GM18520 (cell line): ENCODE measurements at regions not wholly inside any gene's neighbourhood (a gene's known extent, or its start where the extent isn't known, plus 50 kb on each side); places are given as distances from the start of the nearest gene placed in this dataset.
A peak's percentile ranks its signal among the peaks of the same experiment; 100 is the strongest.
"Not testable (repeated sequence)": the region's sequence is repeated elsewhere in the genome, so short reads cannot be mapped to it uniquely, and the experiment has no call there.

Source experiments
- ATAC-seq: cut with Tn5 transposase; IDR thresholded peaks from one replicate; pipeline ENCODE4 v1.9.1; 2021; ENCODE audit not compliant: unreplicated experiment

DNA sequence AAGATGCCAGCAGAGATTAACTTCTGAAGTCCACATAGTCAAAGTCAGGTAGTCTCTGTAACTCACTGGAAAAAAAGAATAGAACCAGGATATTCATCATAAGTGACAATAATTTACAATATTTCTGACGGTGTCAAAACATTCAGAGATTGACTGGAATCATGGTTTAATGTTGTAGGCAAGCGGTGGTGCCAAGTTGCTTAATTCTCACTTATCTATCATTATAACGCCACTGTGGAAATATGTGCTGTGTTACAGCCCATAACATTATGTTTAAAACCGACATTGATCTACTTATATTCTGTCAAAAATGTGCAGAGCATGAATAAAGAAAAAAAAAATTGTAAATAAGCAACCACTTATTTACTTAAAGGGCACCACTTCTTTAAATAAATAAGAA, 801.7 kb downstream of the DIPK2A start:
- no peak for ATAC-seq

DNA sequence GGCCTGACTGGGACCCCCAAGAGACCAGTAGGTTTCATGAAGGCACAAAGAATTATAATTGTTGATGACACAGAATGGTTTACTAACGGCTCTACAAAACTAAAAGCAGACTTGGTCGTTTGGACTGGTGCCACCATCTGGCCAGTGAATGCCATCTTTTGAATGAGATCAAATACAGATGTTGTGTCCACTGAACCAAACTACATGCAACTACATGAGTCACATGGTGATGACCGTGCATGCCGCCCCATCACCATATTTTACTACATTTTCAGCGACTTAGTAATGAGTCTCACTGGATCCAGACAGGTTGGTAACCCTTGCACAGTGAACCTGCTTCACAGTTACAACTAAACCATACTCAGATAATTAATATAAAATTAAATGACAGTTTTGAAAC, 803.3 kb downstream of the DIPK2A start:
- no peak for ATAC-seq

DNA sequence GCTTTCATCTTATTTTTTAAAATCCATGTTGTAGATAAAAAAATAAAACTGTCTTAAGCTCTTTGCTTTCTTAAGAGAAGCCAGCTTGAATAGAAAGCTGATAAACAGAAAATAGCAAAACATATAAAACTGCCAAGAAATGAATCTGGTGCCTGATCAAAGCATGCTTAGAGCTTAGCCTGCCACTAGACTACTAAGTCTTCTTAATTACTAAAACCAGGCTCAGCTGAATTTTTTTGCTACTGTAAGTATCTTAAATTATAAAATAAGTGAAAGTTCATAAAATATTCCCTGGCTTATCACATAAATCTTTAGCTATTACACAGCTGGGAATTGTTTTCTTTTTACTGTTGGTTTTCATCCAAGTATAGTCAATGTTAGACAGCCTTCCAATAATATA, 803.9 kb downstream of the DIPK2A start:
- no peak for ATAC-seq

DNA sequence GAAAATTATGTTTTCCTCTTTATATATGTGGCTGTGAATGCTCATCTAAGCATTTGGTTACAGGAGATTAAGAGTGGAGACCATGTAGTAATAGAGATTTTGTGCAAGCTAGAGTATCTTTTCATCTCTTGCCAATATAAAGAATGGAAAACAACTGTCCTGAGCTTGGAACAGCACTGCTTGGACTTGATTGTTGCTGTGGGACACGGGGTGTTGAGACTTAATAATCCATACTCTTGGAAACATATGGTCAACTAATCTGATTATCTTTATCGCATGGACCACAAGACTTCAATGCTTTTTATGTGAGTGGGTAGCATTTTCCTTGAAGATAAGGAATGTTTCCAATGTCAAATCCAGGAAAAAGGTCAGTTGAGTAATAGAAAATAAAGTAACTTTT, 806.3 kb downstream of the DIPK2A start:
- ATAC-seq, result no peak

DNA sequence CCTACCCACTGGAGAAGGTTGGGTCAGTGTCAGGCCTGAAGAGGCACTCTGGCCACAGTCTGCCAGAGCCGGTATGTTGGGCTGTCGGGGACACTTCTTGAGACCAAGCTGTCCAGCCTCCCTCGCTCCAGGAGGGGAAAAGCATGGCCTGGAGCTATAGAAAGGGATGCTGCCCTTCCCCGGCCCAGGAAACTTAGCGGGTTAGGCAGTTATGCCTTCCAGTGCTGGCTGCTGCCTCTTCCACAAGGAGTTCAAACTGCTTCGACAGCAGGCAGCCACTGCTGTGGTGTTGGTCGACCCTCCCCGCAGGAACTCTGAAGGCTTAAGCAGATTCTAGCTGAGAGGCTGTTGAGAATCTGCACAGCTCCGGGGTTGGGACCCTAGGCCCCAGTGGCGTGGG, 819.4 kb downstream of the DIPK2A start:
- no peak for ATAC-seq

DNA sequence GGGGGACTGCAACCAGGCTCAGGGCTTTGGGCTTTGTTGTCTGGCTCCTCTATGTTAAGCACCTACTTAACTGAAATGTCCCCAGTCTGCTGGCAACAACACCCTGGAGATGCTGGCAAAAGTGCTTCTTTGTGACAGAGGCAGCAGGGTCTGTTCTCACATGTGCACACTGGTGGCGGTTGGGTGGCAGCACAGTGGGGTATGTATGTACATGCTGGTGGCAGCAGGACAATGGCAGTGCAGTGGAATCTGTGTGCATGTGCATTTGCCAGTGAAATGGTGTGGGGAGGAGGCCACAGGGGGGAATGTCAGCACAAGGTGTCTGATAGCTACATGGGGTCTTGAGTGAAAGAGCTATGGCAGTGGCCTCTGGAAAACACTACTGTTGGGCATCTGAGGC, 830.3 kb downstream of the DIPK2A start:
- ATAC-seq, result no peak

DNA sequence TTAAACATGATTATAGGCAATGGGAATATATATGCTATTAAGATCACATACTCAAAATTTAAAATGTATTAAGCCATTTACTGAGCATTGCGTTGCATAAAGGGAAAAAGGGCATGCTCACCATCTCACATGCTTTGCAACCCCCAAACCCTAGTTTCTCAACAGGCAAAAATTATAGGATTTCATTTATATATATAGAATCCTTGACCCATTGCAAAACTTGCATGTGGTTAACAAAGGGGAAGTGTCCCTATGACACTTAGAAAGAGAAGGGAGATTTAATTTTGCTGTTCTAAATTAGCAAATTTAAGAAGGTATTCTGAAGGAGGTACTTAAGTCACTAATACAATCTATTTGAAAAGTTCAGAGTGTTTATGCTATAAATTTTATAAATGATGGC, 837.8 kb downstream of the DIPK2A start:
- ATAC-seq, result no peak

DNA sequence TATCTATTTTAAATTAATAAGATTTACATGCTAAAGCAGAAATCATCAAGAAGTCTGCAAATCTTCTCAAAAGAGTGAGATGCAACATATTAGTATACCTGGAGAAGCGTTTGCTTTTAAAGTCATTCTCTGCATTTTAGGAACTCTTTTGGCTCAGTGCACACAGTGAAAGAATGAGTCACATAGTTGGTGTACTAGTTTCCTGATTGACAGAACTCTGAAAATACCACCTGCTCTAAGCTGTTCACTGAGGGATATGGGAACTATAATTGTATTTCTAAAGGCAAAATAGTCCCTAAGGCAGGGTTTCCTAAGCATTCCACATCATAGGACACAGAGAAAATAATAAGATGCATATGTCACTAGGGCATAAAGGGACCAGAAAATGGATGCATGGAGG, 838.5 kb downstream of the DIPK2A start:
- ATAC-seq, result peak; percentile 45

DNA sequence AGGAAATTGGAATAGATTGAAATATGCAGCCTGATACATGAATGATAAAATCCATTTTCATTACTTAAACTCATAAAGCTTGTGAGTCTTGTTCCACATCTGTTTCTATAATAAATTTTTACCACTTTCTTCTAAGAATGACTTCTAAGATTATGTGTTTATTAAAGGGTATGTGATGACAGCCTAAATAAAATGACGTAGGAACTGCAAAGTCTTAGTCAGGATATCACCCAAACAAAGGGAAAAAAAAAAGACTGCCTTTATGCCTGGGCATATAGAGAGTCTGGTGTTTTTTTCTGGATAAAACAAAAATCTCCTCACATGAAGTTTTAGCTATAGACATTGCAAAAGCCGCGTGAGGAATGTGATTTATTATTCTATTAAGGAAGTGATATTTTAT, 844.0 kb downstream of the DIPK2A start:
- no peak for ATAC-seq

DNA sequence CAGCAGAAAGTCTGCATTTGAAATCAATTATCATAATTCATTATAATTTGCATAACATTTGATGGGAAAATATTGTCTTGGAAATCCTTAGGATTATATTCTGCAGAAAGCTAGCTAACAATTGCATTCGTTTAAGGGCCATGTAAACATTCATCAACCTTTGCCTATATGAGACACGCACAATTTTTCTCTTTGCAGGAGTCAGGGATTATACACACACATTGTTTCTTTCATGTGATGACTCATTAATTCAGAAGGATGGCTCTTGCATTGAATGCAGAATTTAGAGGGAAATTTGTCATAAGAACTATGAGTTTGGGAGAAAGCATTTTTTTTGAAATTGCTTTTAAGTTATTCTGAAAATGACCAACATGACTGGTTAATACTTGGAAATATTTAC, 844.7 kb downstream of the DIPK2A start:
- no peak for ATAC-seq

DNA sequence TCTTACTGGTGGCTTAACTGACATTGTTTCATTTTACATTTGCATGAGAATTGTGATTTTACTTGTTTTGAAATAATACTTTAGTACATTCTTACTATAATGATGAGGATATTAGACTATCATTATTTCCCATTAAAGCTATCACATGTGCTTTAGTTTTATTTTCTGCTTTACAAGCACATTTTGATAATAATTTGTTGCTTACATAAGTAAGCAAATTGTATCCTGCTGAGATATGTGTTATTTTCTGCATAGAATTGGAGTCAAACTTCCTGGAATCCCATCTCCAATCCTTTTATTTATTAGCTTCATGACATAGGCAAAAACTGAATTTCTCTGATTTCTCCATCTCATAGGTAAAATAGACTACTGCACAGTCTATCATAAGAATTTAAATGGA, 847.4 kb downstream of the DIPK2A start:
- no peak for ATAC-seq

DNA sequence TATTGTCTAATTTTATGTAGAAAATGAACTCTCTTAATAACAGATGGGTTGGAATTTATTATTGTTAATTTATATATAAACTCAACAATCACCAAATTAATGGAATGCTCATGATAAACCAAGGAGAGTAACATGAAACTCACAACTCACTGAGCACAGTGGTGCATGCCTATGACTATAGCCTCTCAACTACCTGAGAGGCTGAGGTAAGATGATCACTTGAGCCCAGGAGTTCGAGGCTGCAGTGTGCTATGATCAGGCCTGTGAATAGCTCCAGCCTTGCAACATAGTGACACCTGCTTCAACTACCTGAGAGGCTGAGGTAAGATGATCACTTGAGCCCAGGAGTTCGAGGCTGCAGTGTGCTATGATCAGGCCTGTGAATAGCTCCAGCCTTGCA, 848.6 kb downstream of the DIPK2A start:
- not testable (repeated sequence) for ATAC-seq

DNA sequence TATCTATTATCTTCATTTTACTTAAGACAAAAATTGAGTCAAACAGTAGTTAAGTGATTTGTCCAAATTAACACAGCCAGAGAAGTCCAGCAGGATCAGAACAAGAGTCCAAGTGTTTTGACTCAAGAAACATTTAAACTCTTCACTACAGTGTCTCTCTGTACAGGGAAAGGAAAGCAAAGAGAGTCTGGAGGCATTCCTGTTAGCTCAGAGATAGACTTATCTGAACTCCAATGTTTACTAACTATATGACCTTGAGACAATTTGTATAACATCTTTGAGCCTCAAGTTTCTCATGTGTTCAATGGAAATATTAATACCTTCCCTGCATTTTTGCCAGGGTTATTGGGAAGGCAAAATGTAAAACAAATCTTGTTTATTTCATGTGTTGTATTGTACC, 849.1 kb downstream of the DIPK2A start:
- no peak for ATAC-seq

DNA sequence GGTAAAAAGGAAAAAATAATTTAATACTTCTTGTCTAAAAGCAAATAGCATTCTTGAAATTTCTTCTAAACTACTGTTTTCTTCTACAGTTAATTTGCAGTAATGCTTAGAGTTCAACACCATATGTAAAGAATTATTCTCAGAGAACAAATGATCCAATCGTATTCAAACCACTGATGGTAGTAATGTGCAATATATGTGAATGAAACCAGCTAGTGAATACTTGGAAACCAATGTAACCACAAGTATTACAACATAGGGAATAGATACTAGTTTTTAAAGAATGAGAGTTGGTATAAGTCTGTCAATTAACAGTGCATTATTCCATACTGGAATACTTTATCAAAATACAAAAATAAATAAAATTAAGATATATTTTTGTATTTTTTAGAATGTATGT, 850.0 kb downstream of the DIPK2A start:
- no peak for ATAC-seq

DNA sequence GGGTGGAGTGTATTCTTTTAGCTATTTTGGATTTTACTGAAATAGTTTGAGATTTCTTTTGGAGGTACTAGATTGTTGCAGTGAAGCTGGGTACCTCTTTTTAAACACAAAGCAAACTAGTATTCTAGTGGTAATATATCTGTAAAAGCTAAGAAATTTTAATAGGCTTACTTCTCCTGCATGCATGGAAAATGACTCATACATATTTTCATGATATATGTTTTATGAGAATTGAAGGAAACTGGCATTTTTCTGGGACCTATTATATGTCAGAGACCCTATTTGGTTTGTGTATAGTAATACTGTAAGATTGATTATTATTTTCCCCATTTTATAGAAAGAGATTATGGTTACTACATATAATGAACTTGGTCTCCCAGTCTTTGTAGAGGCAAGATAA, 851.0 kb downstream of the DIPK2A start:
- ATAC-seq, result no peak

DNA sequence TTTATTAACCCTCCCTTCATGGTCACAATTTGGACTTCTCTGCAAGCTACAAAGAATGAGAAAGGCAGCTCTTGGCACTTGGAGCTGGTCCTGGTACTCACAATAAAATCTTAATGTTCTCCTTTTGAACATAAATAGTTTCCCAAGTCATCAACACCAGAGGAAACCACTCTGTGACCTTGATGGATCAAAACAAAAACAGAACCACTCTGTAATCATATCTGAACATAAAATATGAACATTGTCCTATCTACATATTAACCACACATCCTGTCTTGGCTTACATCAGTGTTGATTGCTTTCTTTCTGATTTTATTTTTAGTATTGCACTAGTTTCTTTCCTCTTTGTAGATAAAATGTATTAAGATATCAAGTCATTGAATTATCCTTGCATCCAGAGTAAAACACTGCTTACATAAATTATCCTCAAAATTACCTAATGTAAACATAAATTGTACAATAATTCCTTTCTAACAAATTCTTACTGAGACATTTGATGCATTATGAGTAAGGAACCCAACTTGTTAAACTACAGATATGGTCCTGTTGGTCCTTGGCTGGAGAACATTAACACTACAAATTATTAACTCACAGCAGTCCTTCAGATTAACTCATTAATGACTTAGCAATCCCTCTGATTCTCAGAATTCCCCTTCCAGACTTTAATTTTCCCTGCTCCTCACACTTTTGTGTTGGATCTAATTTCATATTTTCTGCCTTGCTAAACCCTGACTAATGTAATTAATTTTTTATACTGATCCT, 860.5 kb downstream of the DIPK2A start:
- no peak for ATAC-seq

DNA sequence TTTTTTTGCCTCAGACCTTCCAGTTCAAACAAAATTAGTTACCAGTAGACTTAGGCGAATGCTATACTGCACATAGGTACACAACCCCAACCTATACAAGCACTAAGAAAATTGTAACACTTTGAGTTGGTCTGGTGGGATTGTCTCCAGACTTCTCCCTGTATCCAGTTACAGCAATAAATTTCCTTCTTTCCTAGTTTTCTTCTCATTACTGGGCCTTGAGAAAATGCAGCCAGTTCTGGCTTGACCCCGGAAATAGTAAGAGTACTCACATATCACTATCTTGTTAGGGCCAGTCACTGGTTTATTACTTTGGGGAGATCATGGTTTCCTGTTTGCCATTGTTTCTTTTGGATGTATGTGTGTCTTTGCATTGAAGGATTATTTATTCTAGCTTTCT, 868.4 kb downstream of the DIPK2A start:
- ATAC-seq, result no peak

DNA sequence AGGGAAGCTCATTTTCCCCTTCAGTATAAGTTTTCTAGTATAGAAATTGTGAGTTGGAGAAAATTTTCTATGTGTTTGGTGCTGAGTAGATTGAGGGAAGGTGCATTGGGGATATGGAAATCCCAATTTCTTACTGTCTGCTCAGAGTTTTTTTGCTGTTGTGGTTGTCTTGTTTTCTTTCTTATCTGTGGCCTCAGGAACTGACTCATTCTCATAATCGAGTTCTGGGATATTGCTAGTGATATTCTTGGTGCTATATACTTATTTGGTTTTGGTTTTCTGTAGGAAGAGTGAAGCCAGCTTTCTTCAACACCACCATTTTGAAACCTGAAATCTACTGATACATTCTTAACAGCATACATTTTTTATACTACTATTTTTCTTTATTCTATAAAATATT, 869.2 kb downstream of the DIPK2A start:
- ATAC-seq, result no peak

DNA sequence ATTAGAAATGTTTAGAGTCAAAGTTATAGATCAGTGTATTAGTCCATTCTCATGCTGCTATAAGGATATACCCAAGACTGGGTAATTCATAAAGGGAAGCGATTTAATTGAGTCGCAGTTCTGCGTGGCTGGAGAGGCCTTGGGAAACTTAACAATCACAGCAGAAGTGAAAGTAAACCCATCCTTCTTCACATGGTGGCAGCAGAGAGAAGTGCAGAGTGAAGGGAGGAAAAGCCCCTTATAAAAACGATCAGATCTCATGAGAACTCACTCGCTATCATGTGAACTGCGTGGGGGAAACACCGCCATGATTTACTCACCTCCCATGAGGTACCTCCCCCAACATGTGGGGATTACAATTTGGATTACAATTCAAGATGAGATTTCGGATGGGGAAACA, 871.5 kb downstream of the DIPK2A start:
- ATAC-seq, result no peak

DNA sequence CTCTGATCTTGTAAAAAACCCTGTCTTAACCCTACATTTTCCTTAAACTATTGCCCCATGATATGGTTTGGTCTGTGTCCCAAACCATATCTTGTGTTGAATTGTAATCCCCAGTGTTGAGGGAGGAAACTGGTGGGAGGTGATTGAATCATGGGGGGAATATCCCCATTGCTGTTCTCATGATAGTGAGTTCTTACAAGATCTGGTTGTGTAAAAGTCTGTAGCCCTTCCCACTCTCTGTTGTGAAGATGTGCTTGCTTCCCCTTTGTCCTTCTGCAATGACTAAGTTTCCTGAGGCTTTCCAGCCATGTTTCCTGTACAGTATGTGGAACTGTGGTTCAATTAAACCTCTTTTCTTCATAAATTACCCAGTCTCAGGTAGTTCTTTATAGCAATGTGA, 881.4 kb downstream of the DIPK2A start:
- ATAC-seq, result no peak

DNA sequence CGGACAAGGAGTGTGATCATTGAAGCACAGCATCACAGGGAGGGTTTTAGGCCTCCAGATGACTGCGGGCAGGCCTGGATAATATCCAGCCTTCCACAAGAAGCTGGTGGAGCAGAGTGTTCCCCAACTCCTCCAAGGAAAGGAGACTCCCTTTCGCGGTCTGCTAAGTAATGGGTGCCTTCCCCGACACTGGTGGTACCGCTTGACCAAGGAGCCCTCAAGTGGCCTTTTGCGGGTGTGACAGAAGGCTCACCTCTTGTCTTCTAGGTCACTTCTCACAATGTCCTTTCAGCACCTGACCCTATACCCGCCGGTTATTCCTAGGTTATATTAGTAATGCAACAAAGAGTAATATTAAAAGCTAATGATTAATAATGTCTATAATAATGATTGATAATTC, 882.4 kb downstream of the DIPK2A start:
- not testable (repeated sequence) for ATAC-seq

DNA sequence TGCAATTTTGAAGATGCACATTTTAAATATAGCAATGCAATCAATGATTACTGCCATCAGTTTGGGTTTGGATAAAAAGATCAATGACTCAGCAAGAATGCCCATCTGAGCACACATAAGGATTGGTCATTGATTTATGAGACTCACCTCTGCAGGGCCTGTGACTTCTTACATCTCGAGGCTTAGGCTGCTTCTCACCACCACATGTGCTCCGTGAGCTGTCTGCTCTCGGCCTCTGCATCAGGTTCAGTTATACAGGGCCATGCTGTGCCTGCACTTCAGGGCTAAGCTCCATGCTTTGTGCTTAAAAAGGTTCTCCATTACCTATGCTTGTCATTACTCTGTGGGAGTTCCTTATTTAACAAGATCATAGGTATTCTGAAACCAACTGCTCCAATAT, 887.5 kb downstream of the DIPK2A start:
- ATAC-seq, result no peak

DNA sequence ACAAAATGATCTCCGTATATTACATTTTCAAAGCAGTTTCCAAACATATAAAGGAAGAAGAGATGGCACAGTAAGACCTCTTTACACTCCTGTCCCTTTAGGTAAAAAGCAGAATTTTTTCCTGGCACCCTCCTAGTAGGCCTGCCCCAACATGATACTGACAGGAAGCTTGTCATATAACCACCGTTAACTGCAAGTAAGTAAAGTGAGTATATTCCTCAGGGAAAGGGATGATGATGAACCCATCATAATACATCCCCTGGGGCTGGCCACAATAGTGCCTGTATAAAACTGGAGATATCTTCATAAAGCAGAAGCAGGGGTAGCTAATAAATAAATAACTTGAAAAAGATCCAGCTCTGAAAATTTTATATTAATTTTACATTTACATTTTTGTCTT, 893.0 kb downstream of the DIPK2A start:
- no peak for ATAC-seq
